ENCODE measurements at regions not wholly inside any gene's neighbourhood (a gene's known extent, or its start where the extent isn't known, plus 50 kb on each side); places are given as distances from the start of the nearest gene placed in this dataset.
"Not testable (repeated sequence)": the region's sequence is repeated elsewhere in the genome, so short reads cannot be mapped to it uniquely, and the experiment has no call there.

GRCh38 chr5:177664737-177665136 lies 64.8 kb downstream of the B4GALT7 start:
- DNase-seq: not testable (repeated sequence)

DNA sequence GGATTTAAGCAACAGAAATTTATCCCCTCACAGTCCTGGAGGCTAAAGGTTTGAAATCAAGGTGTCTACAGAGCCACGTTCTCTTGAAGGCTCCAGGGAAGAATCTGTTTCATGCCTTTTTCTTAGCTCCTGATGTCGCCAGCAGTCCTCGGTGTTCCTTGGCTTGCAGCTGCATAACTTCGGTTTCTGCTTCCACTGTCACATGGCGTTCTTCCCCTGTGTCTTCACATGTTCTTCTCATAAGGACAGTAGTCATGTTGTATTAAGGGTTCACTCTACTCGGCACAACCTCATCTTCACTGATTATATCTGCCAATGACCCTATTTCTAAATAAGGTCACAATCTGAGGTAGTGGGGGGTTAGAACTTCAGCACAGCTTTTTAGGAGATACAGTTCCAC lies 65.2 kb downstream of the B4GALT7 start:
- not testable (repeated sequence) for DNase-seq

DNA sequence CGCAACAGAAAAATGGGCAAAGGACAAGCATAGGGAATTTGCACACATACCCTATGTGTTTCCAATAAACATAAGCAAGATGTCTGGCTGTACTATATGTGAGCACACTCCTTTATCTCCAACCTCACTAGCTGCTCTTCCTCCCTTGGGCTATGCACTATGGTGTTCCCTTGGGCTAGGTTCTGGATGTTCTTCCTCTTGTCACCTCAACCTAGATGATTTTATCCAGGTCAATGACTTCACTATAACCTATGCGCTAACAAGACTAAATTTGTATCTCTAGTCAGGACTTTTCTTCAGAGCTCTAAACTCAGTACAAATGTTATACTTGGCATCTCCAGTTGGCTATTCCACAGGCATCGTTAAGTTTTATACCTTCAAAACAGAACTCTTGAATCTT lies 66.0 kb downstream of the B4GALT7 start:
- DNase-seq: not testable (repeated sequence)

DNA sequence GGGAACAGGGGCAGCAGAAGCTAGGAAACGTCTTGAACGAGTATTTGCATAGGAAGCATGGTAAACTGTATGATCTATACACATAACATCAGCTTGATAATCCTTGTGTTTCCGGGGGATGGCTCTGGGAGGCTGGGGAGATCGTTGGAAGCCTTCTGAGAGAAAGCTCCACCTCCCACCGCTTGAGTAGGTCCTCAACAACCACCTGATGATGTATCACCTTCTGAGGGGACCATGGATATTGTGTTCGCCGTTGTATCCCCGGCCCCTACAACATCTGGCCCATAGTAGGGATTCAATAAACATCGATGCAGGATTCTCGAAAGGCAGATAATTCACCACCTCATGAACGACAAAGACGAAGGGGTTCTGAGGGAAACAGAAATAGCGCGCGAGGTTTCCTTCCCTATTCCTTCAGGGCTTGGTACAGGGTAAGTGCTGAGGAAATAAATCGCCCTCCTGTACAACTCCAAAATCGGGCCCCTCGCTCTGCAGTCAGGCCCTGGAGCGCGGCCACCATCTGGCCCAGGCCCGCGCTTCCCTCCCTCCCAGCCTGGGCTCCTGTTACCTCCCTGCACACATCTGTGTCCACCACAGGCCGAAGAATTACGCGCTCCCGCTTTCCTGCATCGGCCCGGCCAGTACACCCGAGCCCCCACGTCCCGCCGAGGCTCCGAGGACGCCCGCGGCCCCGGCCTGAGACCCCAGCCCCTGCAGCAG lies 71.3 kb downstream of the B4GALT7 start:
- not testable (repeated sequence) for DNase-seq

DNA sequence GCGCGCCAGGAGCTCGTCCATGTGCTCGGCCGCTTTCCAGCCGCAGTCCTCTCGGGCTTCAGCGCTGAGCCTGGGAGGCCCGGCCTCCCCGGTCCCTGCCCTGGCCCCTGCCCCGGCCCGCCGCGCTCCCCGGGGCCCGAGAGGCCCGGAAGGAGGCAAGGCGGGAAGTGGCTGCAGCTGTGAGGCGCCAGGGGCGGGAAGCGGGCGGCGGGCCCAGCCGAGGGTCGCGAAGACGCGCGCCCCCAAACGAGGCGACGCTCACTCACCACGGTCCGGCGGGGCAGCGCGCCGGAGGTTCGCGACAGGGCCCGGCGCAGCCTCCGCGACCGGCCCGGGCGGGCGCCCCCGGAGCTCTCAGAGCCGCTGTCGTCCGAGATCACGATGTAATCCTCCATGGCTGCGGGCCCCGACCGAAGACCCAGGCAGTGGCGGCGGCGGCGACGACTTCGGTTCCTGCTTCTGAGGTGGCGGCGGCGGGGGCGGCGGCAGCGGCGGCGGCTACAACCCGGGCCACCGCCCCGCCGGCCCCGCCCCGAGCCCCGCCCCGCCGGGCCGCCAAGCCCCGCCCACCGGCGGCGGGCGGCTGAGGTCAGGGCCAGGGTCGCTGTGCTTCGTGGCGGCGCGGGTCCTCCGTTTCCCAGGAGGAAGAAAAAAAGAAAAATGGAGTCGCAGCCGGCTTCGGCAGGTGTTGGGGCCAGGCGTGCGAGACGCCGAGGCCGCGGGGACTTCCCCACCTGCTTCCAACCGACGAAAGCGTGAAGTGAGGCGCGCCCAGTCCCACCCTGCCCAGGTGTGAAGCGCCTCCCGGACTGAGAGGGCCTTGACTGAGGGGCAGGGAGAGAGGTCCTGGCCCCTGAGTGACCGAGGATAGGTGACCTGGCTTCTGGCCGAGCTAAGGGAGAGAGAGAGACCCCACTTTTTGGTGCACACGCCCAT lies 72.1 kb downstream of the B4GALT7 start:
- DNase-seq: peak; percentile 2 to 61 (median 6)

All from muscle of back (tissue), 3 donors.